K562 (cell line): ENCODE measurements at regions not wholly inside any gene's neighbourhood (a gene's known extent, or its start where the extent isn't known, plus 50 kb on each side); places are given as distances from the start of the nearest gene placed in this dataset.

Experiments used
- ATAC-seq: fragments of 200-7000 bp; cut with Tn5 transposase; 3 replicates; pipeline ENCODE4 v1.9.1; 2020; ENCODE audit warnings: moderate library complexity
- BruUV-seq: library from RNA; stranded (reverse); fragments of 400-500 nt; replicated peaks from 2 replicates; lab custom pipeline; 2021; lab: Mats Ljungman, UMichigan
- CTCF ChIA-PET: fragments of 300-600 bp; formaldehyde crosslinking; extraction: SDS; loops from one replicate; lab custom pipeline; 2021; ENCODE audit warnings: low intra/inter-chr PET ratio; lab: Yijun Ruan, JAX
- POLR2A ChIA-PET: fragments of 300-600, 350-650 bp; sonication (Branson Sonifier 250); formaldehyde crosslinking; extraction: SDS; loops from one replicate; lab custom pipeline; 2021; ENCODE audit warnings: antibody characterized with exemption, inconsistent platforms; lab: Yijun Ruan, JAX
- DNase-seq, 4 experiments: peaks; one replicate each; pipeline versions ENCODE4 v3.0.0 to v3.0.0-alpha.2; 2011 to 2018; ENCODE audit warnings: low spot score in 3 of 4, mixed read lengths in 3 of 4; ENCODE audit errors: extremely low read depth in 1 of 4
- FAIRE-seq: peaks from 2 replicates; lab custom pipeline; 2011; peaks lifted over from hg19 to GRCh38; lab: Jason Lieb, UNC
- H2AFZ ChIP-seq: 2 replicates; pipeline ENCODE4 v1.6.0; 2011; ENCODE audit warnings: low read depth, low read length, control low read depth, inconsistent platforms
- H3K27ac ChIP-seq: fragments of 200-600 bp; 3 replicates; pipeline ENCODE4 v1.8.0; 2011; ENCODE audit warnings: low read depth, mild to moderate bottlenecking, control low read depth, inconsistent platforms, low read length, moderate library complexity, mixed read lengths; ENCODE audit errors: extremely low read depth
- H3K27me3 ChIP-seq, 2 experiments: fragments of 300-600 bp in 1 of 2; 2 replicates in 1 of 2; 3 replicates in 1 of 2; pipeline versions ENCODE4 v1.6.0 to v1.8.0; 2011; ENCODE audit warnings: inconsistent platforms in 2 of 2, low read length in 2 of 2, mild to moderate bottlenecking in 1 of 2, mixed read lengths in 1 of 2, moderate library complexity in 1 of 2; ENCODE audit not compliant: control insufficient read depth in 2 of 2, insufficient read depth in 2 of 2
- H3K36me3 ChIP-seq: fragments of 300-600 bp; 3 replicates; pipeline ENCODE4 v1.8.0; 2011; ENCODE audit warnings: mild to moderate bottlenecking, low read length, inconsistent platforms; ENCODE audit not compliant: control insufficient read depth, insufficient read depth
- H3K4me1 ChIP-seq, 2 experiments: fragments of 200-600 bp in 1 of 2; replicated peaks in 1 of 2; 2 replicates in 1 of 2; 3 replicates in 1 of 2; pipeline versions ENCODE4 v1.5.1 to v1.8.0; 2011; ENCODE audit warnings: inconsistent platforms in 2 of 2, low read length in 2 of 2, mild to moderate bottlenecking in 1 of 2, mixed read lengths in 1 of 2, moderate library complexity in 1 of 2; ENCODE audit not compliant: control insufficient read depth in 2 of 2, insufficient read depth in 2 of 2
- H3K4me2 ChIP-seq: 2 replicates; pipeline ENCODE4 v1.6.1; 2011; ENCODE audit warnings: low read length, control low read depth, inconsistent platforms, mixed read lengths; ENCODE audit not compliant: insufficient read depth
- H3K4me3 ChIP-seq: fragments of 200-600 bp; sonication (generic), shearing (Covaris generic); 2 replicates; pipeline ENCODE4 v1.5.1; 2016; ENCODE audit warnings: control low read depth, inconsistent platforms
- H3K79me2 ChIP-seq: fragments of 200-600 bp; 3 replicates; pipeline ENCODE4 v1.8.0; 2011; ENCODE audit warnings: low read length, inconsistent platforms; ENCODE audit not compliant: control insufficient read depth, insufficient read depth
- H3K9ac ChIP-seq, 2 experiments: 2 replicates each; pipeline versions ENCODE4 v1.6.0 to v1.6.1; 2011; ENCODE audit warnings: low read depth in 2 of 2, low read length in 2 of 2, control low read depth in 1 of 2, inconsistent platforms in 1 of 2, mild to moderate bottlenecking in 1 of 2, mixed read lengths in 1 of 2; ENCODE audit not compliant: insufficient read depth in 1 of 2
- H3K9me1 ChIP-seq: one replicate; pipeline ENCODE4 v1.6.0; 2011; ENCODE audit warnings: inconsistent platforms, mild to moderate bottlenecking, low read length, moderate library complexity; ENCODE audit not compliant: control insufficient read depth, insufficient read depth
- H3K9me3 ChIP-seq: replicated peaks from 2 replicates; pipeline ENCODE4 v1.5.1; 2011; ENCODE audit warnings: low read depth, low read length, inconsistent platforms; ENCODE audit not compliant: control insufficient read depth, insufficient read depth
- H4K20me1 ChIP-seq: replicated peaks from 2 replicates; pipeline ENCODE4 v1.6.1; 2011; ENCODE audit warnings: low read length, inconsistent platforms, mixed read lengths; ENCODE audit not compliant: control insufficient read depth, insufficient read depth
- AFF1 ChIP-seq, 2 experiments: fragments of 450-650 bp; IDR thresholded peaks; 2 replicates each; pipeline ENCODE4 v1.6.1; 2018; ENCODE audit warnings: mild to moderate bottlenecking in 2 of 2, low read depth in 1 of 2; ENCODE audit not compliant: partially characterized antibody in 2 of 2
- CUX1 ChIP-seq: fragments of 200-800 bp; sonication (Bioruptor generic); IDR thresholded peaks from 2 replicates; pipeline ENCODE4 v1.6.1; 2016; ENCODE audit warnings: missing genetic modification characterization, missing compliant biosample characterization
- EP400 ChIP-seq: fragments of 450-650 bp; IDR thresholded peaks from 2 replicates; pipeline ENCODE4 v1.6.1; 2017; ENCODE audit warnings: antibody characterized with exemption, mild to moderate bottlenecking, moderate library complexity
- ERF ChIP-seq: fragments of 450-650 bp; formaldehyde crosslinking; IDR thresholded peaks from 2 replicates; pipeline ENCODE4 v1.4.0; 2020; ENCODE audit warnings: mild to moderate bottlenecking, mixed read lengths
- HMBOX1 ChIP-seq: sonication (generic); IDR thresholded peaks from 2 replicates; pipeline ENCODE4 v1.6.1; 2016
- NRF1 ChIP-seq, 2 experiments: fragments of 450-650 bp; IDR thresholded peaks in 1 of 2; conservative IDR thresholded peaks in 1 of 2; 2 replicates each; pipeline ENCODE4 v1.6.1; 2014; ENCODE audit warnings: mild to moderate bottlenecking in 2 of 2
- PTTG1 ChIP-seq: fragments of 450-650 bp; IDR thresholded peaks from 2 replicates; pipeline ENCODE4 v1.6.1; 2016; ENCODE audit warnings: low read depth, mild to moderate bottlenecking, missing genetic modification characterization, missing compliant biosample characterization
- SUPT5H ChIP-seq: fragments of 450-650 bp; IDR thresholded peaks from 2 replicates; pipeline ENCODE4 v1.6.1; 2016
- ZBTB7A ChIP-seq: IDR thresholded peaks from 2 replicates; pipeline ENCODE4 v1.6.1; 2011; ENCODE audit warnings: low read depth, mild to moderate bottlenecking, low read length, moderate library complexity, borderline replicate concordance; ENCODE audit not compliant: control insufficient read depth
- ZNF274 ChIP-seq: IDR thresholded peaks from 2 replicates; pipeline ENCODE4 v1.6.1; 2011; ENCODE audit warnings: low read depth, mild to moderate bottlenecking, low read length, moderate library complexity, borderline replicate concordance
- in situ Hi-C: fragments of 300-500 bp; cut with MboI; formaldehyde crosslinking; loops from 4 replicates; pipeline ENCODE4 v1.15.0; 2018; ENCODE audit warnings: inconsistent platforms, mixed read lengths
- intact Hi-C: fragments of 100-400 bp; cut with micrococcal nuclease; formaldehyde crosslinking; loops from 2 replicates; pipeline ENCODE4 v1.14.2; 2022

- H3K9ac ChIP-seq, result no peak overlapping the region
- H3K79me2 ChIP-seq, result no peaks in the 10 kb centered on the region
- H3K9me1 ChIP-seq, result no peaks in the 10 kb centered on the region
- no peak overlapping the region for H3K27ac ChIP-seq
- H4K20me1 ChIP-seq, result no peaks in the 10 kb centered on the region; the same call in 1 of the 2 replicates
- no peaks in the 10 kb centered on the region for H3K36me3 ChIP-seq
- no peak overlapping the region for H2AFZ ChIP-seq
- in situ Hi-C loops (no loop called here), intact Hi-C loops (no loop called here)
- TF ChIP-seq ZBTB7A (no peak), HMBOX1 (no peak), ZNF274 (no peak), SUPT5H (no peak), CUX1 (CRISPR knock-in tag) (no peak), ERF (CRISPR knock-in tag) (no peak), EP400 (no peak), NRF1 (conservative IDR thresholded peaks at IDR 0.05 in 1 of 2, IDR thresholded peaks at IDR 0.05 in 1 of 2) (no peak), AFF1 (IDR thresholded peaks at IDR 0.05; ENCODE audit: low read depth in 1 of 2, partially characterized antibody in 2 of 2) (no peak), PTTG1 (tag) (no peak)
- H3K4me1 ChIP-seq, result no peaks in the 10 kb centered on the region
- no peak overlapping the region for H3K4me2 ChIP-seq
- peaks cover 0 to 8% of the 10 kb centered on the region in 2 experiments; a peak in 1 of 5 replicates for H3K27me3 ChIP-seq
- H3K9me3 ChIP-seq, result no peaks in the 10 kb centered on the region
- FAIRE-seq, result no peak
- DNase-seq, result no peak
- ChIA-PET POLR2A (no interaction called here), CTCF (no interaction called here)
- no peak overlapping the region for H3K4me3 ChIP-seq
- no peak for ATAC-seq
- no TSS peak for BruUV-seq
These were observed 153.9 kb upstream of the CAMK1G start for GRCh38 chr1:209429611-209430010.
